GM12878 (cell line): ENCODE measurements at regions not wholly inside any gene's neighbourhood (a gene's known extent, or its start where the extent isn't known, plus 50 kb on each side); places are given as distances from the start of the nearest gene placed in this dataset.

Source experiments
- CTCF ChIP-seq, 3 experiments: IDR thresholded peaks in 2 of 3; conservative IDR thresholded peaks in 1 of 3; 2 replicates each; pipeline ENCODE4 v1.5.1; 2011; ENCODE audit warnings: low read depth in 3 of 3, low read length in 3 of 3, mild to moderate bottlenecking in 3 of 3, control low read depth in 2 of 3, moderate library complexity in 2 of 3, inconsistent platforms in 1 of 3, mixed read lengths in 1 of 3; ENCODE audit not compliant: control insufficient read depth in 2 of 3, insufficient read depth in 1 of 3; ENCODE audit errors: extremely low read depth in 1 of 3
- CUX1 ChIP-seq: IDR thresholded peaks from 2 replicates; pipeline ENCODE4 v1.6.1; 2012; ENCODE audit warnings: improper control_type of control experiment, low read depth, low read length; ENCODE audit not compliant: insufficient replicate concordance
- EZH2 ChIP-seq: IDR thresholded peaks from 2 replicates; pipeline ENCODE4 v1.6.1; 2012; ENCODE audit warnings: low read depth, mild to moderate bottlenecking, control low read depth, inconsistent platforms, low read length, borderline replicate concordance; ENCODE audit not compliant: control insufficient read depth
- HSF1 ChIP-seq: fragments of 150-350 bp; IDR thresholded peaks from 2 replicates; pipeline ENCODE4 v1.6.1; 2014; ENCODE audit warnings: mild to moderate bottlenecking, low read depth, low read length
- LARP7 ChIP-seq: fragments of 450-650 bp; IDR thresholded peaks from 2 replicates; pipeline ENCODE4 v1.6.1; 2017; ENCODE audit warnings: mild to moderate bottlenecking
- NR2F1 ChIP-seq: fragments of 450-650 bp; conservative IDR thresholded peaks from 2 replicates; pipeline ENCODE4 v1.6.1; 2017; ENCODE audit warnings: mild to moderate bottlenecking
- WRNIP1 ChIP-seq: IDR thresholded peaks from 2 replicates; pipeline ENCODE4 v1.6.1; 2011; ENCODE audit warnings: low read depth, low read length, improper control_type of control experiment, borderline replicate concordance

- TF ChIP-seq WRNIP1 (no peak), EZH2 (no peak), CUX1 (no peak), LARP7 (no peak), HSF1 (no peak), CTCF (IDR thresholded peaks at IDR 0.05 in 2 of 3, conservative IDR thresholded peaks at IDR 0.05 in 1 of 3; ENCODE audit: control insufficient read depth in 2 of 3, extremely low read depth in 1 of 3, insufficient read depth in 1 of 3, low read depth in 3 of 3, low read length in 3 of 3) (no peak), NR2F1 (no peak)
Observed at GRCh38 chr3:68373727-68374126, 558.6 kb downstream of the TAFA4 start.
